ENCODE measurements at regions not wholly inside any gene's neighbourhood (a gene's known extent, or its start where the extent isn't known, plus 50 kb on each side); places are given as distances from the start of the nearest gene placed in this dataset.

DNA sequence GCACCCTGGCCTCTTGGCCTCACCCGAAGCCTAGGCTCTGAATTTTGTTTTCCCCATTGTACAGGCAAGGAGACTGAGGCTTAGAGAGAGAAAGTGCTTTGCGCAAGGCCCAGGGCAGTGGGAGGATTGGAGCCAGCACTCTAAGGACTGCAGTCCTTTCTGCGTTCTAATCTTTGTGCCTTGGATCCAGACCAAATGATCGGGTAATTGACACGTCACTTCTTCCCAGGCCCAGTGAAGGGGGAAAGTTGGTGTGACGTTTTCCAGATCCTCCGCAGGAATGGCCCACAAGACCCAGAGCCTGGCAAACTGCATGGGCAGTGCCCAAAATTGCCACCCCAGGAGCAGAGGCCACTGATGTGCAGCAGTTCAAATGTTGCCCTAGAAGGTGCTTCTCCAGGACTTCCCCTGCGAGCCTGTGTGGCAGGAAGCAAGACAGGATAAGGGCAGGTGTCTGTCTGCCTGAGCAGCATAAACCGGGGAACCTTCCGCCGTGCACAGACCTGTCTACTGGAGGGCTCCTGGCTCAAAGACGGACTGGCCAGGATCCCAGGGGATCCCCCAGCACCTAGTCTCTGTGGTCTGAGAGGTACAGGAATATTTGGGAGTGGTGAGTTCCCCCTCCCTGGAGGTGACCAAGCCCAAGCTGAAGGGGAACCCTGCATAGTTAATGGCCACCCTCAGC lies 194.5 kb upstream of the TLE3 start:
- no peaks in the 10 kb centered on the region for H3K4me1 ChIP-seq (ENCODE audit: control insufficient read depth, insufficient read depth, low read length)

GRCh38 chr15:70291305-70292075 lies 193.8 kb upstream of the TLE3 start:
- DNase-seq (ENCODE audit: low read depth), result no peak
- H3K9me3 ChIP-seq (ENCODE audit: control insufficient read depth, low read length), result peaks cover 6% of the 10 kb centered on the region

More for the DNA sequence above, 194.5 kb upstream of the TLE3 start:
- DNase-seq (ENCODE audit: low read depth), result no peak
- Histone ChIP-seq H3K4me3 (ENCODE audit: low read length) (no peak overlapping the region), H3K27me3 (replicated peaks; ENCODE audit: control insufficient read depth, insufficient read depth, low read length) (peaks cover 4% of the 10 kb centered on the region), H3K36me3 (ENCODE audit: control insufficient read depth, insufficient read depth, low read length, severe bottlenecking) (no peaks in the 10 kb centered on the region), H3K9ac (ENCODE audit: low read length) (no peak overlapping the region), H3K9me3 (ENCODE audit: control insufficient read depth, low read length) (peaks cover 6% of the 10 kb centered on the region)

DNA sequence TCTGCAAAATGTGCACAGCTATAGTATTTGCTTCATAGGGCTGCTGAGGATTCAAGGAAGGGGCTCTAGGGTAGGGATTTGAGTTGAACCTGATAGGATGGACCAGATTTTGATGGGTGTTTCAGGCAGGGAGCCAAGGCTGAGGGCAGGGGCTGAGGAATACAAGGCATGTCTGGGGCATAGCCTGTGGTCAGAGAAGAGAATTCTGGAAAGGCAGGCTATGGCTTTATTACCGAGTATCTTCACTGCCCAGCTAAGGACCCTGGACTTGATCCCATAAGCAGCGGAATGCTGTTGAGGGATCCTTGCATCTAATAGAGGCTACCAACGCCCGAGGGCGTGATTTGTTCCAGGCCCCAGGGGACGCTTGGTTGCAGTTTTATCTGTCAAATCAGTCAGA lies 193.0 kb upstream of the TLE3 start:
- no peak for DNase-seq (ENCODE audit: low read depth)
- no peak overlapping the region for H3K9ac ChIP-seq (ENCODE audit: low read length)
- no peak overlapping the region for H3K4me3 ChIP-seq (ENCODE audit: low read length)

More at GRCh38 chr15:70291305-70292075, 193.8 kb upstream of the TLE3 start:
- H3K9ac ChIP-seq (ENCODE audit: low read length), result no peak overlapping the region
- peaks cover 4% of the 10 kb centered on the region for H3K27me3 ChIP-seq (replicated peaks; ENCODE audit: control insufficient read depth, insufficient read depth, low read length)
- H3K4me1 ChIP-seq (ENCODE audit: control insufficient read depth, insufficient read depth, low read length), result peaks cover 1% of the 10 kb centered on the region
- H3K36me3 ChIP-seq (ENCODE audit: control insufficient read depth, insufficient read depth, low read length, severe bottlenecking), result no peaks in the 10 kb centered on the region
- no peak overlapping the region for H3K4me3 ChIP-seq (ENCODE audit: low read length)

GRCh38 chr15:70289191-70289955 lies 191.7 kb upstream of the TLE3 start:
- no peak overlapping the region for H3K4me3 ChIP-seq (ENCODE audit: low read length)
- H3K27me3 ChIP-seq (replicated peaks; ENCODE audit: control insufficient read depth, insufficient read depth, low read length), result peaks cover 4% of the 10 kb centered on the region
- DNase-seq (ENCODE audit: low read depth), result peak; percentile 36
- no peaks in the 10 kb centered on the region for H3K36me3 ChIP-seq (ENCODE audit: control insufficient read depth, insufficient read depth, low read length, severe bottlenecking)
- peaks cover 6% of the 10 kb centered on the region for H3K9me3 ChIP-seq (ENCODE audit: control insufficient read depth, low read length)
- H3K4me1 ChIP-seq (ENCODE audit: control insufficient read depth, insufficient read depth, low read length), result peaks cover 4% of the 10 kb centered on the region
- H3K9ac ChIP-seq (ENCODE audit: low read length), result no peak overlapping the region

More for the DNA sequence above, 193.0 kb upstream of the TLE3 start:
- Histone ChIP-seq H3K36me3 (ENCODE audit: control insufficient read depth, insufficient read depth, low read length, severe bottlenecking) (no peaks in the 10 kb centered on the region), H3K27me3 (replicated peaks; ENCODE audit: control insufficient read depth, insufficient read depth, low read length) (peaks cover 4% of the 10 kb centered on the region), H3K9me3 (ENCODE audit: control insufficient read depth, low read length) (peaks cover 6% of the 10 kb centered on the region), H3K4me1 (ENCODE audit: control insufficient read depth, insufficient read depth, low read length) (peaks cover 4% of the 10 kb centered on the region)

DNA sequence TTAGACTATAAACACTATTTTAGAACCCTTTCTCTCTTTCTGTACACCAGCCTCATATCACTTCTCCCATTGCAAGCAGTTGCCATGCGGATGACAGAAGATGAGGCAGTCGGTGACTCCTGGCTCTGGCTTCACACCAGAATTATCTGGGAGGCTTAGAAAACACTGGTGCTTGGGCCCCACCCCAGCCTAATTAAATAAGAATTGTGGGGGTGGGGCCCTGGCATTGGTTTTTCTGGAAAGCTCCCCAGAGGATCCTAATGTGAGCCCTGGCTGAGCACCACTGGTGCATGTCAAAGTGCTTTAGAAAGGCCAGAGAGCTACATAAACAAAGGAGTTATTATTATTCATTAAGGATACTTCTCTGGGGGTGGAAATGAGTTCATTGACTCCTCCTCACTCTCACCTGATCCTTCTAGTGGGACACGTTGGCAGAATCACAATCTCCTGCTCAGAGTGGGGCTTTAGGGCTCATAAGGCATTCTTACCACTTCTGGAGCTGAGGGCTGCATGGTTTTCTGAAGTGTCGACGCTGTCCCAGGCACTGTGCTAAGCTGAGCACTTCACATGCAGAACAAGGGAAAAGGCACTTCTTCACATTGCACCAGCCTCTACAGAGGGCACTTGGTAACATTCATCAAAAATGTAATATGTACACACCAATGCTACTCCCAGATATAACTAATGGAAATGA lies 188.5 kb upstream of the TLE3 start:
- Histone ChIP-seq H3K4me3 (ENCODE audit: low read length) (no peak overlapping the region), H3K36me3 (ENCODE audit: control insufficient read depth, insufficient read depth, low read length, severe bottlenecking) (no peaks in the 10 kb centered on the region), H3K4me1 (ENCODE audit: control insufficient read depth, insufficient read depth, low read length) (peaks cover 12% of the 10 kb centered on the region), H3K27me3 (replicated peaks; ENCODE audit: control insufficient read depth, insufficient read depth, low read length) (peaks cover 4% of the 10 kb centered on the region), H3K9ac (ENCODE audit: low read length) (no peak overlapping the region), H3K9me3 (ENCODE audit: control insufficient read depth, low read length) (no peaks in the 10 kb centered on the region)
- DNase-seq (ENCODE audit: low read depth), result no peak

DNA sequence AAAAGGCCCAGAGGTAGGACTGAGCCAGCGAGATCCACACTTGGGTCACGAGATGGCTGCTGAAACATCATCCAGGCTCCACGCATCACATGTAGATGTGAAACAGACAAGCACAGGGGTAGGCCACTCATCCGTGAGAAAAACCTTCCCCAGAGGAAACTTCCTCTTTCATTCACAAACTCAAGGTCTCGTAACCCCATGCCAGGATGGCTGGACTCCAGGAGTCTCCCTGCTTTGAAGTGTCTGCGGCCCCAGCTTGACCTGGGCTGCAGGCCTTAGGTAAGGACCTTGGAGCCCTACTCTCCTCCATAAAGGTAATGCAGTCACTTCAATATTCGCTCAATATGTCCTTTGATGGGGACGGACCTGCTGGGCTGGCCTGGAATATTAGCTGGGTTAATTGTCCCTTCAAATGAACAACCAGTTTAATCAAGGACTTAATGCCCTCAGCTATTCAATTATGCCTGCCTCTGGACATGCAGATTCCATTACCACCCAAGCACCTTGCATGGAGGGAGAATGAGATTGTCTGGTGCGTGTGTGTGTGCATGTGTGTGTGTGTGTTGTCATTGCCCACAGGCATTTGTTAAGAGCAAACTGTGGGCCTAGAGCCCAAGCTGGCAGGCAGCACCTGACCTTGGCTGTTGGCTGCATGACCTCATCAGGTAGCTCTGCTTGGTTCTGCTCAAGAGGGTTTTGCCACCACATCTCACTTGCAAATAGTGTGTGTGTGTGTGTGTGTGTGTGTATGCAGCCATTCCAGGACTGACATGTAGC lies 186.9 kb upstream of the TLE3 start:
- DNase-seq (ENCODE audit: low read depth), result no peak
- Histone ChIP-seq H3K9me3 (ENCODE audit: control insufficient read depth, low read length) (no peaks in the 10 kb centered on the region), H3K27me3 (replicated peaks; ENCODE audit: control insufficient read depth, insufficient read depth, low read length) (no peaks in the 10 kb centered on the region), H3K9ac (ENCODE audit: low read length) (no peak overlapping the region), H3K4me1 (ENCODE audit: control insufficient read depth, insufficient read depth, low read length) (peaks cover 12% of the 10 kb centered on the region), H3K4me3 (ENCODE audit: low read length) (no peak overlapping the region), H3K36me3 (ENCODE audit: control insufficient read depth, insufficient read depth, low read length, severe bottlenecking) (no peaks in the 10 kb centered on the region)

DNA sequence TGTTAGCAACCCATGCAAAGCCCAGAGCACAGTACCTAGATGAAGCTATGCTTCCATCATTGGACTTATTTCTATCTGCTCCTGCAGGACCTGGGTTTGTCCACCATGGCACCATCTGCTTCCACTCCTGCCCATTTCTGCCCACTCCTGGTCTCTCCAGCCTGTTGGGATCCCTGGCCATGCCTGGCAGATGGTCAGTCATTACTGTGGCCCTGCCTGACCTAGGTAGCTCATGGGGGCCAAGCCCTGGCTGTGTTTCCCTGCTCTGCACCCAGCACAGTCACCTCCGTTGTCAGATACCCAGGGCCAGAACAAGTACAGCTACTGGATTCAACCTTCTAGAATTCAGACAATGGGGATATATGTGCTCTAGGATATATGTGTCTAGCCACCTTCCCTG lies 185.8 kb upstream of the TLE3 start:
- Histone ChIP-seq H3K4me3 (ENCODE audit: low read length) (no peak overlapping the region), H3K36me3 (ENCODE audit: control insufficient read depth, insufficient read depth, low read length, severe bottlenecking) (no peaks in the 10 kb centered on the region), H3K9me3 (ENCODE audit: control insufficient read depth, low read length) (no peaks in the 10 kb centered on the region), H3K27me3 (replicated peaks; ENCODE audit: control insufficient read depth, insufficient read depth, low read length) (peaks cover 3% of the 10 kb centered on the region), H3K9ac (ENCODE audit: low read length) (no peak overlapping the region), H3K4me1 (ENCODE audit: control insufficient read depth, insufficient read depth, low read length) (peaks cover 12% of the 10 kb centered on the region)
- no peak for DNase-seq (ENCODE audit: low read depth)

DNA sequence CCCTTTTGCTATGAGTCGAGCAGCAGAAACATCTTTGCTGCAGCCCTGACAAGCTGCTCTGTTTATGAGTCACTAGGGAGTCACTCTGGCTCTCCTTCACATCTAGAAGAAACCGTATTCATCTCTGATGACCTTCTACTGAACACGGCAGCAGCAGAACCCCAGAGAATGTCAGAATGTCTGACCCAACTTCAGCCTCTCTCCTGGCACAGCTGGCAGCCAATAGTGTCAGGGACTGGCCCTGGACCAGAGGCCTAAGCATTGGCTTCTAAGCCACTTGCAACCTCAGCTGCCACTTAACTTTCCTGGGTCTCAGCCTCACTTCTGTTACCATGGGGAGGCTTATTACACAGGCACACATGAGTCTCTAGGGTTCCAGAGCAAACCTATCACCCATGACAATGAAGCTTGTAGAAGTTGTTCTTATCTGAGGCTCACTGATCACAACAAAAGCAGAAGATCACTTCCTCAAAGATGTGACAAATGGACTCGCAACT lies 184.1 kb upstream of the TLE3 start:
- Histone ChIP-seq H3K27me3 (replicated peaks; ENCODE audit: control insufficient read depth, insufficient read depth, low read length) (peaks cover 3% of the 10 kb centered on the region), H3K4me3 (ENCODE audit: low read length) (no peak overlapping the region), H3K9ac (ENCODE audit: low read length) (no peak overlapping the region), H3K4me1 (ENCODE audit: control insufficient read depth, insufficient read depth, low read length) (peaks cover 12% of the 10 kb centered on the region), H3K9me3 (ENCODE audit: control insufficient read depth, low read length) (no peaks in the 10 kb centered on the region), H3K36me3 (ENCODE audit: control insufficient read depth, insufficient read depth, low read length, severe bottlenecking) (no peaks in the 10 kb centered on the region)
- DNase-seq (ENCODE audit: low read depth), result peak; percentile 60

DNA sequence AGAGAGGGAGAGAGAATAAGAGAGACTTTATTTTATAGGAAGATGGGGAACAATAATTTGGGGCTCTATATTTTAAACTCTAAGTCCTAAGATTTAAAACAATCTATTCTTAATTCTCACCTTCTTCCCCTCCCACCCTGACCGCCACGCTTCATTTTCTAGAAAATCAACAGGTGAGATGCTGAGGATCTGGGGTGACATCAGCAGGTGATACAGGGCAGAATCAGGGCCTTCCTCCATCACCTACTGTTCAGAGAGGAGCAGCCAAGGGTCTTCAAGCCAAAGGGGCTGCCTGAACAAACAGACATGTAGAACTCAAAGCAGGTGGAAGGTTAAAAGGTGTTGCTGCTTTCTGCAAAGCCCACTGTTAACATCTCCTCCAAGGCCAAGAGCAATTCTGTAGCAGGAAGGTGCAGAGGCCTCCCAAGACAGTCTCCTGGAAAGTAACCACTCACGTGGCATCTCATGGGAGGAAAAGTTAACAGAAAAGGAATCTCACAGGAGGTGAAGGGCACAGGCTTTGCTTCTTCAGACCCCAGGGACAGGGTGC lies 183.6 kb upstream of the TLE3 start:
- Histone ChIP-seq H3K9me3 (ENCODE audit: control insufficient read depth, low read length) (no peaks in the 10 kb centered on the region), H3K4me3 (ENCODE audit: low read length) (no peak overlapping the region), H3K9ac (ENCODE audit: low read length) (no peak overlapping the region), H3K27me3 (replicated peaks; ENCODE audit: control insufficient read depth, insufficient read depth, low read length) (peaks cover 3% of the 10 kb centered on the region), H3K4me1 (ENCODE audit: control insufficient read depth, insufficient read depth, low read length) (peaks cover 9% of the 10 kb centered on the region), H3K36me3 (ENCODE audit: control insufficient read depth, insufficient read depth, low read length, severe bottlenecking) (no peaks in the 10 kb centered on the region)
- DNase-seq (ENCODE audit: low read depth), result no peak

DNA sequence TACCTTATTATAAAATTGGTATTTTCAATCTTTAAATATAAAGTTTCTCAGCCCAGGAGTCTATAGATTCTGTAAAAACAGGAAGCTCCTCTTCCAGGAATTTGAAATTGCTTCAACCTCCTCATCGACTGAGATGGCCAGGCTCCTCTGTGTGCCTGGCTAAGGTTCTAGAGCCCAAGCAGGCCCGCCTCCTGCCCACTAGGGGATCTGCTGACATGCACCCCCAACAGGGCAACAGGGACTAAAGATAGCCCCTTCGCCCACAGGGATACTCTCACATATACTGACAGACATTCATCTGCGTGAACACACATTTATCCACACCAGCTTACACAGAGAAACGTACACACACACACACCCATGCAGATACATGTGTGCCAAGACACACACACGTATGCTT lies 183.1 kb upstream of the TLE3 start:
- peaks cover 3% of the 10 kb centered on the region for H3K27me3 ChIP-seq (replicated peaks; ENCODE audit: control insufficient read depth, insufficient read depth, low read length)
- H3K4me3 ChIP-seq (ENCODE audit: low read length), result no peak overlapping the region
- no peaks in the 10 kb centered on the region for H3K9me3 ChIP-seq (ENCODE audit: control insufficient read depth, low read length)
- DNase-seq (ENCODE audit: low read depth), result no peak
- H3K4me1 ChIP-seq (ENCODE audit: control insufficient read depth, insufficient read depth, low read length), result peaks cover 9% of the 10 kb centered on the region
- no peak overlapping the region for H3K9ac ChIP-seq (ENCODE audit: low read length)
- no peaks in the 10 kb centered on the region for H3K36me3 ChIP-seq (ENCODE audit: control insufficient read depth, insufficient read depth, low read length, severe bottlenecking)

Data from adipocyte (in vitro differentiated cells).